Hematopoietic multipotent progenitor cell treated with erythropoietin and hydrocortisone succinate and interleukin-3 and kit ligand, for 6 days (in vitro differentiated cells): ENCODE measurements at regions not wholly inside any gene's neighbourhood (a gene's known extent, or its start where the extent isn't known, plus 50 kb on each side); places are given as distances from the start of the nearest gene placed in this dataset.
"Not testable (repeated sequence)": the region's sequence is repeated elsewhere in the genome, so short reads cannot be mapped to it uniquely, and the experiment has no call there.

Source experiments
- DNase-seq: peaks from one replicate; pipeline ENCODE4 v3.0.0-alpha.2; 2015

- no peak for DNase-seq
Measured at GRCh38 chr1:96865731-96866685, 144.4 kb downstream of the PTBP2 start.

- DNase-seq = no peak
Measured at GRCh38 chr1:96872757-96873156, 151.2 kb downstream of the PTBP2 start.

GRCh38 chr1:96878640-96879039 is 157.1 kb downstream of the PTBP2 start:
- no peak for DNase-seq

- DNase-seq = no peak
Measured at GRCh38 chr1:96880626-96881025, 159.0 kb downstream of the PTBP2 start.

- no peak for DNase-seq
Measured at GRCh38 chr1:96882096-96882495, 160.5 kb downstream of the PTBP2 start.

GRCh38 chr1:96886474-96886873 is 164.9 kb downstream of the PTBP2 start:
- no peak for DNase-seq

- no peak for DNase-seq
Measured at GRCh38 chr1:96887501-96887900, 165.9 kb downstream of the PTBP2 start.

GRCh38 chr1:96901783-96902363 is 180.3 kb downstream of the PTBP2 start:
- no peak for DNase-seq

- DNase-seq = no peak
Measured at GRCh38 chr1:96912248-96912647, 190.7 kb downstream of the PTBP2 start.

GRCh38 chr1:96915701-96916100 is 194.1 kb downstream of the PTBP2 start:
- not testable (repeated sequence) for DNase-seq

- DNase-seq = no peak
Measured at GRCh38 chr1:96918406-96918805, 196.8 kb downstream of the PTBP2 start.

- DNase-seq = no peak
Measured at GRCh38 chr1:96922181-96922580, 200.6 kb downstream of the PTBP2 start.

GRCh38 chr1:96923753-96924152 is 202.2 kb downstream of the PTBP2 start:
- DNase-seq = no peak

- no peak for DNase-seq
Measured at GRCh38 chr1:96926176-96926575, 204.6 kb downstream of the PTBP2 start.

- no peak for DNase-seq
Measured at GRCh38 chr1:96927125-96927524, 205.5 kb downstream of the PTBP2 start.

- DNase-seq = no peak
Measured at GRCh38 chr1:96931136-96931535, 209.6 kb downstream of the PTBP2 start.

GRCh38 chr1:96934282-96934681 is 212.7 kb downstream of the PTBP2 start:
- DNase-seq = no peak

GRCh38 chr1:96944432-96945092 is 223.0 kb downstream of the PTBP2 start:
- DNase-seq = no peak

- no peak for DNase-seq
Measured at GRCh38 chr1:96945509-96946084, 224.0 kb downstream of the PTBP2 start.

- no peak for DNase-seq
Measured at GRCh38 chr1:96955307-96956012, 233.9 kb downstream of the PTBP2 start.

- no peak for DNase-seq
Measured at GRCh38 chr1:96962216-96962615, 240.6 kb downstream of the PTBP2 start.

- no peak for DNase-seq
Measured at GRCh38 chr1:96962751-96963211, 241.2 kb downstream of the PTBP2 start.

- DNase-seq = no peak
Measured at GRCh38 chr1:96964761-96965160, 243.2 kb downstream of the PTBP2 start.
